ENCODE measurements at regions not wholly inside any gene's neighbourhood (a gene's known extent, or its start where the extent isn't known, plus 50 kb on each side); places are given as distances from the start of the nearest gene placed in this dataset.

DNA sequence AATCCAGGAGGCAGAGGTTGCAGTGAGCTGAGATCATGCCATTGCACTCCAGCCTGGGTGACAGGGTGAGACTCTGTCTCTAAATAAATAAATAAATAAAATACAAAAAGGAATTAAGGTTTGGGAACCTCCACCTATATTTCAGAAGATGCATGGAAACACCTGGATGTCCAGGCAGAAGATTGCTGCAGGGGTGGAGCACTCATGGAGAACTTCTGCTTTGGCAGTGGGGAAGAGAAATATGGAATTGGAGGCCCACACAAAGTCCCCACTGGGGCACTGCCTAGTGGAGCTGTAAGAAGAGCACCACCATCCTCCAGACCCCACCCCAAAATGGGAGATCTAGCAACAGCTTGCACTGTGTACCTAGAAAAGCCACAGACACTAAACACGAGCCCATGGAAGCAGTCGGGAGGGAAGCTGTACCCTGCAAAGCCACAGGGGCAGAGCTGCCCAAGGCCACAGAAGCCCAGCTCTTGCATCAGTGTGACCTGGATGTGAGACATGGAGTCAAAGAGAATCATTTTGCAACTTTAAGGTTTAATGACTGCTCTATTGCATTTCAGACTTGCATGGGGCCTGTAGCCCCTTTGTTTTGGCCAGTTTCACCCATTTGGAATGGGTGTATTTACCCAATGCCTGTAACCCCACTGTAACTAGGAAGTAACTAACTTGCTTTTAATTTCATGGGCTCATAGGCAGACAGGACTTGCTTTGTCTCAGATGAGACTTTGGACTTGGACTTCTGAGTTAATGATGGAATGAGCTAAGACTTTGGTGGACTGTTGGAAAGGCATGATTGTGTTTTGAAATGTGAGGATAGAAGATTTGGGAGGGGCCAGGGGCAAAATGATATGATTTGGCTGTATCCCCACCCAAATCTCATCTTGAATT is 265.3 kb downstream of the ZEB2 start:
- TF ChIP-seq, protein P1, sequence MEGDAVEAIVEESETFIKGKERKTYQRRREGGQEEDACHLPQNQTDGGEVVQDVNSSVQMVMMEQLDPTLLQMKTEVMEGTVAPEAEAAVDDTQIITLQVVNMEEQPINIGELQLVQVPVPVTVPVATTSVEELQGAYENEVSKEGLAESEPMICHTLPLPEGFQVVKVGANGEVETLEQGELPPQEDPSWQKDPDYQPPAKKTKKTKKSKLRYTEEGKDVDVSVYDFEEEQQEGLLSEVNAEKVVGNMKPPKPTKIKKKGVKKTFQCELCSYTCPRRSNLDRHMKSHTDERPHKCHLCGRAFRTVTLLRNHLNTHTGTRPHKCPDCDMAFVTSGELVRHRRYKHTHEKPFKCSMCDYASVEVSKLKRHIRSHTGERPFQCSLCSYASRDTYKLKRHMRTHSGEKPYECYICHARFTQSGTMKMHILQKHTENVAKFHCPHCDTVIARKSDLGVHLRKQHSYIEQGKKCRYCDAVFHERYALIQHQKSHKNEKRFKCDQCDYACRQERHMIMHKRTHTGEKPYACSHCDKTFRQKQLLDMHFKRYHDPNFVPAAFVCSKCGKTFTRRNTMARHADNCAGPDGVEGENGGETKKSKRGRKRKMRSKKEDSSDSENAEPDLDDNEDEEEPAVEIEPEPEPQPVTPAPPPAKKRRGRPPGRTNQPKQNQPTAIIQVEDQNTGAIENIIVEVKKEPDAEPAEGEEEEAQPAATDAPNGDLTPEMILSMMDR (IDR thresholded peaks at IDR 0.05): no peak

GRCh38 chr2:144253743-144254142 is 266.2 kb downstream of the ZEB2 start:
- TF ChIP-seq, protein P1 (IDR thresholded peaks at IDR 0.05): no peak

GRCh38 chr2:144252694-144253093 is 267.2 kb downstream of the ZEB2 start:
- TF ChIP-seq, protein P1 (IDR thresholded peaks at IDR 0.05): no peak

GRCh38 chr2:144249035-144249637 is 270.8 kb downstream of the ZEB2 start:
- TF ChIP-seq, protein P1 (IDR thresholded peaks at IDR 0.05): no peak

DNA sequence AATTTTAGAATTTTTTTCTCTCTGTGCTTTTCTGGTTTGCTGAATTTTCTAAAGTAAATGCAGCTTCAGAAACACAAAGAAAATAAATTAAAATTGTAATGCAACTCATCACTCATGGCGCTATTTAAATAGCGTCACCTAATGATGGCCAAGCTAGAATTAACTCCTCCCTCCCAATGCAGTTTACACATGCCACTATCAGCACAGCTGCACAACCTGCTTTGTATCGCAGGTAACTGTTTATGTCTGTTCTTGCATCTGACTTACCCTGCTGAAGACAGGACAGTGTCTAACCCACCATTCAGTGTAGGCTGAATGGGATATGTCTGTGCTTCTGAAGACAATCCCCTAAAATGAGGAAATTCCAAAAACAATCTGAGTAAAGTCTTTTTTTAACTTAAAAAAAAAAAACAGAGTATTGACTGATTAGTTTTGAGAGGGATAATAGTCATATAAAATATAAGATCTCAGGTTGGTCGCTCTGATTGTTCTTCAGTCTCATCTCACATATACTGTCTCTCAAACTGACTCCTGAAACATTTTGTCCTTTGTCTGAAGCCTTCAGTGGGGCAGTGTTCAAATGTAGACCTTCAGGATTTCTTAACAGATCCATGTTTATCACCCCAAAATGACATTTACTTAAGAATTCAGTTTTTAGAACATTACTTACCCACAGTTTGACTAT is 271.4 kb downstream of the ZEB2 start:
- TF ChIP-seq, protein P1 (IDR thresholded peaks at IDR 0.05): no peak

GRCh38 chr2:144244938-144245337 is 275.0 kb downstream of the ZEB2 start:
- TF ChIP-seq, protein P1 (IDR thresholded peaks at IDR 0.05): no peak

- TF ChIP-seq, protein P1 (IDR thresholded peaks at IDR 0.05): no peak
Observed at GRCh38 chr2:144242311-144242710, 277.6 kb downstream of the ZEB2 start.
